ENCODE measurements at regions not wholly inside any gene's neighbourhood (a gene's known extent, or its start where the extent isn't known, plus 50 kb on each side); places are given as distances from the start of the nearest gene placed in this dataset.

- TF ChIP-seq EZH2 (IDR thresholded peaks at IDR 0.05; ENCODE audit: insufficient read depth, poor library complexity, severe bottlenecking) (no peak), EZH2phosphoT487 (IDR thresholded peaks at IDR 0.05; ENCODE audit: insufficient read depth, low read depth) (no peak)
Measured at GRCh38 chr13:77443511-77443910, 92.0 kb upstream of the SCEL start.

Data from GM23248 (cell line).